GM23338 (cell line): ENCODE measurements at regions not wholly inside any gene's neighbourhood (a gene's known extent, or its start where the extent isn't known, plus 50 kb on each side); places are given as distances from the start of the nearest gene placed in this dataset.

ENCODE experiments used
- ATAC-seq: fragments of 200-7000 bp; cut with Tn5 transposase; 3 replicates; pipeline ENCODE4 v1.9.1; 2020
- DNase-seq: peaks from one replicate; pipeline ENCODE4 v3.0.0-alpha.2; 2015; ENCODE audit warnings: low spot score
- H2AFZ ChIP-seq: fragments of 200-600 bp; sonication (generic); 2 replicates; pipeline ENCODE4 v1.8.0; 2016; ENCODE audit warnings: antibody characterized with exemption, mild to moderate bottlenecking, moderate library complexity
- H3F3A ChIP-seq: fragments of 200-600 bp; sonication (generic); replicated peaks from 2 replicates; pipeline ENCODE4 v1.8.0; 2017; ENCODE audit warnings: antibody characterized with exemption, mixed run types, low read depth
- H3K27ac ChIP-seq: fragments of 200-600 bp; sonication (generic); 2 replicates; pipeline ENCODE4 v1.6.1; 2016; ENCODE audit warnings: low read depth
- H3K27me3 ChIP-seq: fragments of 200-600 bp; sonication (generic); 2 replicates; pipeline ENCODE4 v1.8.0; 2016; ENCODE audit warnings: mild to moderate bottlenecking, mixed run types, moderate library complexity; ENCODE audit not compliant: insufficient read depth
- H3K36me3 ChIP-seq: fragments of 200-600 bp; sonication (generic); 2 replicates; pipeline ENCODE4 v1.8.0; 2016; ENCODE audit warnings: mild to moderate bottlenecking; ENCODE audit not compliant: insufficient read depth
- H3K4me1 ChIP-seq: fragments of 200-600 bp; sonication (generic); 2 replicates; pipeline ENCODE4 v1.8.0; 2016; ENCODE audit warnings: mild to moderate bottlenecking, moderate library complexity; ENCODE audit not compliant: insufficient read depth
- H3K4me2 ChIP-seq: fragments of 200-600 bp; sonication (generic); 2 replicates; pipeline ENCODE4 v1.7.1; 2017; ENCODE audit warnings: mixed run types
- H3K4me3 ChIP-seq: fragments of 200-600 bp; sonication (generic); 2 replicates; pipeline ENCODE4 v1.6.1; 2016; ENCODE audit warnings: mixed run types
- H3K79me2 ChIP-seq: fragments of 200-600 bp; sonication (generic); replicated peaks from 2 replicates; pipeline ENCODE4 v1.8.0; 2017; ENCODE audit warnings: mild to moderate bottlenecking; ENCODE audit not compliant: insufficient read depth
- H3K9me2 ChIP-seq: fragments of 200-600 bp; sonication (generic); 2 replicates; pipeline ENCODE4 v1.8.0; 2017; ENCODE audit not compliant: insufficient read depth
- H4K20me1 ChIP-seq: fragments of 200-600 bp; sonication (generic); replicated peaks from 2 replicates; pipeline ENCODE4 v1.8.0; 2017; ENCODE audit warnings: mild to moderate bottlenecking; ENCODE audit not compliant: insufficient read depth
- H3K27ac Mint-ChIP-seq: 2 replicates; pipeline ENCODE4 v1.8.0; 2020; ENCODE audit warnings: inconsistent platforms, mild to moderate bottlenecking, moderate library complexity, mixed read lengths
- H3K27me3 Mint-ChIP-seq: 3 replicates; pipeline ENCODE4 v1.8.0; 2022; ENCODE audit warnings: low read depth, mild to moderate bottlenecking, moderate library complexity, mixed read lengths, inconsistent platforms; ENCODE audit not compliant: insufficient read depth, poor library complexity
- H3K36me3 Mint-ChIP-seq: 3 replicates; pipeline ENCODE4 v1.8.0; 2021; ENCODE audit warnings: low read depth, mild to moderate bottlenecking, inconsistent platforms, moderate library complexity, mixed read lengths
- H3K4me1 Mint-ChIP-seq: 3 replicates; pipeline ENCODE4 v1.8.0; 2020; ENCODE audit warnings: mild to moderate bottlenecking, inconsistent platforms, mixed read lengths
- H3K4me3 Mint-ChIP-seq: 3 replicates; pipeline ENCODE4 v1.8.0; 2021; ENCODE audit warnings: moderate library complexity, mild to moderate bottlenecking, inconsistent platforms, mixed read lengths
- H3K9me3 Mint-ChIP-seq: 3 replicates; pipeline ENCODE4 v1.8.0; 2020; ENCODE audit warnings: moderate library complexity, mild to moderate bottlenecking, inconsistent platforms, mixed read lengths
- CREB1 ChIP-seq: fragments of 250-450 bp; sonication (Bioruptor Pico); IDR thresholded peaks from 2 replicates; pipeline ENCODE4 v1.5.0; 2020; ENCODE audit warnings: low read depth, mild to moderate bottlenecking, moderate library complexity
- EZH2 ChIP-seq: fragments of 200-600 bp; sonication (generic); IDR thresholded peaks from one replicate; pipeline ENCODE4 v1.8.0; 2017; ENCODE audit warnings: antibody characterized with exemption, mild to moderate bottlenecking, low read depth; ENCODE audit not compliant: unreplicated experiment
- EZH2phosphoT487 ChIP-seq: fragments of 200-600 bp; sonication (generic); IDR thresholded peaks from one replicate; pipeline ENCODE4 v1.8.1; 2018; ENCODE audit warnings: antibody characterized with exemption; ENCODE audit not compliant: unreplicated experiment
- JUNB ChIP-seq: IDR thresholded peaks from one replicate; pipeline ENCODE4 v1.6.1; 2016; ENCODE audit warnings: antibody characterized with exemption; ENCODE audit not compliant: unreplicated experiment
- NANOG ChIP-seq: IDR thresholded peaks from 2 replicates; pipeline ENCODE4 v1.6.1; 2016; ENCODE audit warnings: antibody characterized with exemption, borderline replicate concordance
- POLR2AphosphoS5 ChIP-seq: IDR thresholded peaks from 2 replicates; pipeline ENCODE4 v1.6.1; 2016; ENCODE audit warnings: antibody characterized with exemption, low read depth
- STAT1 ChIP-seq: IDR thresholded peaks from one replicate; pipeline ENCODE4 v1.6.1; 2016; ENCODE audit warnings: antibody characterized with exemption; ENCODE audit not compliant: unreplicated experiment
- ZNF114 ChIP-seq: fragments of 250-450 bp; sonication (Bioruptor Pico); IDR thresholded peaks from 2 replicates; pipeline ENCODE4 v1.5.0; 2020; ENCODE audit warnings: mild to moderate bottlenecking, moderate library complexity
- ZNF331 ChIP-seq: fragments of 250-450 bp; sonication (Bioruptor Pico); IDR thresholded peaks from 2 replicates; pipeline ENCODE4 v1.5.0; 2020; ENCODE audit warnings: low read depth, mild to moderate bottlenecking, moderate library complexity
- TF ChIP-seq, protein P1 (sequence below): IDR thresholded peaks from 2 replicates; pipeline ENCODE4 v1.6.1; 2016; ENCODE audit warnings: antibody characterized with exemption
- TF ChIP-seq, protein P2 (sequence below), 2 experiments: fragments of 200-600 bp in 1 of 2; sonication (generic) in 1 of 2; conservative IDR thresholded peaks; 2 replicates each; pipeline versions ENCODE4 v1.5.1 to v1.6.1; 2016 to 2017; ENCODE audit warnings: antibody characterized with exemption in 2 of 2, low read depth in 2 of 2, mild to moderate bottlenecking in 2 of 2, moderate library complexity in 1 of 2
- TF ChIP-seq, protein P3 (sequence below): IDR thresholded peaks from one replicate; pipeline ENCODE4 v1.6.1; 2018; ENCODE audit warnings: antibody characterized with exemption; ENCODE audit not compliant: unreplicated experiment
- TF ChIP-seq, protein P4 (sequence below): fragments of 250-450 bp; sonication (Bioruptor Pico); IDR thresholded peaks from 2 replicates; pipeline ENCODE4 v1.5.0; 2020; ENCODE audit warnings: mild to moderate bottlenecking, moderate library complexity

DNA sequence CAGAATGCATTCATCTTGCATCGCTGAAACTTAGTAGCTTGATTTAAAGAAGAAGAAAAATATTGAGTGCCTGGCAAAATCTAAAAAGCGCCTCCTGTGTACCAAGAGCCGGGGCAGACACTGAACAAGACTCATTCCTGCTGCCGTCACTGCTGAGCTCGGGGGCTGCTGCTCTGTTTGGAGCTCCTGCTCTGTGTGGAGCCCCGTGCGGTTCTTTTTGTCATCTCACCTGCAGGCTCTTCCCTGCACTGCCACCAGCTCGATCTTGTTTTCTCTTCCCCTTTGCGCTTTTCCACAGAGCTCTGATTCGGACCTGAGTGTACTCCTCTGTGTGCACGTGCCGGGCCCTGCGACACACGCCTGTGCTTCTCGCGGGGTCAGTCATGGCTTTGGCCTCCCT lies 462.1 kb upstream of the DPP6 start:
- Mint-ChIP-seq H3K4me3 (no peak overlapping the region), H3K36me3 (peaks cover 24% of the 10 kb centered on the region), H3K9me3 (peaks cover 95% of the 10 kb centered on the region), H3K27ac (no peak overlapping the region), H3K27me3 (peaks cover 2% of the 10 kb centered on the region), H3K4me1 (no peaks in the 10 kb centered on the region)
- no peak overlapping the region for H2AFZ ChIP-seq
- H3K4me2 ChIP-seq = no peak overlapping the region
- no peaks in the 10 kb centered on the region for H3K4me1 ChIP-seq
- ATAC-seq = no peak
- no peaks in the 10 kb centered on the region for H3K9me2 ChIP-seq
- H3K36me3 ChIP-seq = no peaks in the 10 kb centered on the region; the same call in none of the 2 replicates
- H3K27me3 ChIP-seq = no peaks in the 10 kb centered on the region
- TF ChIP-seq, protein P1, sequence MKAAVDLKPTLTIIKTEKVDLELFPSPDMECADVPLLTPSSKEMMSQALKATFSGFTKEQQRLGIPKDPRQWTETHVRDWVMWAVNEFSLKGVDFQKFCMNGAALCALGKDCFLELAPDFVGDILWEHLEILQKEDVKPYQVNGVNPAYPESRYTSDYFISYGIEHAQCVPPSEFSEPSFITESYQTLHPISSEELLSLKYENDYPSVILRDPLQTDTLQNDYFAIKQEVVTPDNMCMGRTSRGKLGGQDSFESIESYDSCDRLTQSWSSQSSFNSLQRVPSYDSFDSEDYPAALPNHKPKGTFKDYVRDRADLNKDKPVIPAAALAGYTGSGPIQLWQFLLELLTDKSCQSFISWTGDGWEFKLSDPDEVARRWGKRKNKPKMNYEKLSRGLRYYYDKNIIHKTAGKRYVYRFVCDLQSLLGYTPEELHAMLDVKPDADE = no peak
- TF ChIP-seq EZH2 (no peak), EZH2phosphoT487 (no peak), ZNF114 (CRISPR knock-in tag) (no peak), ZNF331 (CRISPR knock-in tag) (no peak), CREB1 (CRISPR knock-in tag) (no peak), JUNB (no peak), POLR2AphosphoS5 (no peak), STAT1 (no peak), NANOG (no peak)
- TF ChIP-seq, protein P2, sequence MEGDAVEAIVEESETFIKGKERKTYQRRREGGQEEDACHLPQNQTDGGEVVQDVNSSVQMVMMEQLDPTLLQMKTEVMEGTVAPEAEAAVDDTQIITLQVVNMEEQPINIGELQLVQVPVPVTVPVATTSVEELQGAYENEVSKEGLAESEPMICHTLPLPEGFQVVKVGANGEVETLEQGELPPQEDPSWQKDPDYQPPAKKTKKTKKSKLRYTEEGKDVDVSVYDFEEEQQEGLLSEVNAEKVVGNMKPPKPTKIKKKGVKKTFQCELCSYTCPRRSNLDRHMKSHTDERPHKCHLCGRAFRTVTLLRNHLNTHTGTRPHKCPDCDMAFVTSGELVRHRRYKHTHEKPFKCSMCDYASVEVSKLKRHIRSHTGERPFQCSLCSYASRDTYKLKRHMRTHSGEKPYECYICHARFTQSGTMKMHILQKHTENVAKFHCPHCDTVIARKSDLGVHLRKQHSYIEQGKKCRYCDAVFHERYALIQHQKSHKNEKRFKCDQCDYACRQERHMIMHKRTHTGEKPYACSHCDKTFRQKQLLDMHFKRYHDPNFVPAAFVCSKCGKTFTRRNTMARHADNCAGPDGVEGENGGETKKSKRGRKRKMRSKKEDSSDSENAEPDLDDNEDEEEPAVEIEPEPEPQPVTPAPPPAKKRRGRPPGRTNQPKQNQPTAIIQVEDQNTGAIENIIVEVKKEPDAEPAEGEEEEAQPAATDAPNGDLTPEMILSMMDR (conservative IDR thresholded peaks at IDR 0.05; ENCODE audit: low read depth in 2 of 2) = no peak
- TF ChIP-seq, protein P3, sequence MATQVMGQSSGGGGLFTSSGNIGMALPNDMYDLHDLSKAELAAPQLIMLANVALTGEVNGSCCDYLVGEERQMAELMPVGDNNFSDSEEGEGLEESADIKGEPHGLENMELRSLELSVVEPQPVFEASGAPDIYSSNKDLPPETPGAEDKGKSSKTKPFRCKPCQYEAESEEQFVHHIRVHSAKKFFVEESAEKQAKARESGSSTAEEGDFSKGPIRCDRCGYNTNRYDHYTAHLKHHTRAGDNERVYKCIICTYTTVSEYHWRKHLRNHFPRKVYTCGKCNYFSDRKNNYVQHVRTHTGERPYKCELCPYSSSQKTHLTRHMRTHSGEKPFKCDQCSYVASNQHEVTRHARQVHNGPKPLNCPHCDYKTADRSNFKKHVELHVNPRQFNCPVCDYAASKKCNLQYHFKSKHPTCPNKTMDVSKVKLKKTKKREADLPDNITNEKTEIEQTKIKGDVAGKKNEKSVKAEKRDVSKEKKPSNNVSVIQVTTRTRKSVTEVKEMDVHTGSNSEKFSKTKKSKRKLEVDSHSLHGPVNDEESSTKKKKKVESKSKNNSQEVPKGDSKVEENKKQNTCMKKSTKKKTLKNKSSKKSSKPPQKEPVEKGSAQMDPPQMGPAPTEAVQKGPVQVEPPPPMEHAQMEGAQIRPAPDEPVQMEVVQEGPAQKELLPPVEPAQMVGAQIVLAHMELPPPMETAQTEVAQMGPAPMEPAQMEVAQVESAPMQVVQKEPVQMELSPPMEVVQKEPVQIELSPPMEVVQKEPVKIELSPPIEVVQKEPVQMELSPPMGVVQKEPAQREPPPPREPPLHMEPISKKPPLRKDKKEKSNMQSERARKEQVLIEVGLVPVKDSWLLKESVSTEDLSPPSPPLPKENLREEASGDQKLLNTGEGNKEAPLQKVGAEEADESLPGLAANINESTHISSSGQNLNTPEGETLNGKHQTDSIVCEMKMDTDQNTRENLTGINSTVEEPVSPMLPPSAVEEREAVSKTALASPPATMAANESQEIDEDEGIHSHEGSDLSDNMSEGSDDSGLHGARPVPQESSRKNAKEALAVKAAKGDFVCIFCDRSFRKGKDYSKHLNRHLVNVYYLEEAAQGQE = no peak
- TF ChIP-seq, protein P4, sequence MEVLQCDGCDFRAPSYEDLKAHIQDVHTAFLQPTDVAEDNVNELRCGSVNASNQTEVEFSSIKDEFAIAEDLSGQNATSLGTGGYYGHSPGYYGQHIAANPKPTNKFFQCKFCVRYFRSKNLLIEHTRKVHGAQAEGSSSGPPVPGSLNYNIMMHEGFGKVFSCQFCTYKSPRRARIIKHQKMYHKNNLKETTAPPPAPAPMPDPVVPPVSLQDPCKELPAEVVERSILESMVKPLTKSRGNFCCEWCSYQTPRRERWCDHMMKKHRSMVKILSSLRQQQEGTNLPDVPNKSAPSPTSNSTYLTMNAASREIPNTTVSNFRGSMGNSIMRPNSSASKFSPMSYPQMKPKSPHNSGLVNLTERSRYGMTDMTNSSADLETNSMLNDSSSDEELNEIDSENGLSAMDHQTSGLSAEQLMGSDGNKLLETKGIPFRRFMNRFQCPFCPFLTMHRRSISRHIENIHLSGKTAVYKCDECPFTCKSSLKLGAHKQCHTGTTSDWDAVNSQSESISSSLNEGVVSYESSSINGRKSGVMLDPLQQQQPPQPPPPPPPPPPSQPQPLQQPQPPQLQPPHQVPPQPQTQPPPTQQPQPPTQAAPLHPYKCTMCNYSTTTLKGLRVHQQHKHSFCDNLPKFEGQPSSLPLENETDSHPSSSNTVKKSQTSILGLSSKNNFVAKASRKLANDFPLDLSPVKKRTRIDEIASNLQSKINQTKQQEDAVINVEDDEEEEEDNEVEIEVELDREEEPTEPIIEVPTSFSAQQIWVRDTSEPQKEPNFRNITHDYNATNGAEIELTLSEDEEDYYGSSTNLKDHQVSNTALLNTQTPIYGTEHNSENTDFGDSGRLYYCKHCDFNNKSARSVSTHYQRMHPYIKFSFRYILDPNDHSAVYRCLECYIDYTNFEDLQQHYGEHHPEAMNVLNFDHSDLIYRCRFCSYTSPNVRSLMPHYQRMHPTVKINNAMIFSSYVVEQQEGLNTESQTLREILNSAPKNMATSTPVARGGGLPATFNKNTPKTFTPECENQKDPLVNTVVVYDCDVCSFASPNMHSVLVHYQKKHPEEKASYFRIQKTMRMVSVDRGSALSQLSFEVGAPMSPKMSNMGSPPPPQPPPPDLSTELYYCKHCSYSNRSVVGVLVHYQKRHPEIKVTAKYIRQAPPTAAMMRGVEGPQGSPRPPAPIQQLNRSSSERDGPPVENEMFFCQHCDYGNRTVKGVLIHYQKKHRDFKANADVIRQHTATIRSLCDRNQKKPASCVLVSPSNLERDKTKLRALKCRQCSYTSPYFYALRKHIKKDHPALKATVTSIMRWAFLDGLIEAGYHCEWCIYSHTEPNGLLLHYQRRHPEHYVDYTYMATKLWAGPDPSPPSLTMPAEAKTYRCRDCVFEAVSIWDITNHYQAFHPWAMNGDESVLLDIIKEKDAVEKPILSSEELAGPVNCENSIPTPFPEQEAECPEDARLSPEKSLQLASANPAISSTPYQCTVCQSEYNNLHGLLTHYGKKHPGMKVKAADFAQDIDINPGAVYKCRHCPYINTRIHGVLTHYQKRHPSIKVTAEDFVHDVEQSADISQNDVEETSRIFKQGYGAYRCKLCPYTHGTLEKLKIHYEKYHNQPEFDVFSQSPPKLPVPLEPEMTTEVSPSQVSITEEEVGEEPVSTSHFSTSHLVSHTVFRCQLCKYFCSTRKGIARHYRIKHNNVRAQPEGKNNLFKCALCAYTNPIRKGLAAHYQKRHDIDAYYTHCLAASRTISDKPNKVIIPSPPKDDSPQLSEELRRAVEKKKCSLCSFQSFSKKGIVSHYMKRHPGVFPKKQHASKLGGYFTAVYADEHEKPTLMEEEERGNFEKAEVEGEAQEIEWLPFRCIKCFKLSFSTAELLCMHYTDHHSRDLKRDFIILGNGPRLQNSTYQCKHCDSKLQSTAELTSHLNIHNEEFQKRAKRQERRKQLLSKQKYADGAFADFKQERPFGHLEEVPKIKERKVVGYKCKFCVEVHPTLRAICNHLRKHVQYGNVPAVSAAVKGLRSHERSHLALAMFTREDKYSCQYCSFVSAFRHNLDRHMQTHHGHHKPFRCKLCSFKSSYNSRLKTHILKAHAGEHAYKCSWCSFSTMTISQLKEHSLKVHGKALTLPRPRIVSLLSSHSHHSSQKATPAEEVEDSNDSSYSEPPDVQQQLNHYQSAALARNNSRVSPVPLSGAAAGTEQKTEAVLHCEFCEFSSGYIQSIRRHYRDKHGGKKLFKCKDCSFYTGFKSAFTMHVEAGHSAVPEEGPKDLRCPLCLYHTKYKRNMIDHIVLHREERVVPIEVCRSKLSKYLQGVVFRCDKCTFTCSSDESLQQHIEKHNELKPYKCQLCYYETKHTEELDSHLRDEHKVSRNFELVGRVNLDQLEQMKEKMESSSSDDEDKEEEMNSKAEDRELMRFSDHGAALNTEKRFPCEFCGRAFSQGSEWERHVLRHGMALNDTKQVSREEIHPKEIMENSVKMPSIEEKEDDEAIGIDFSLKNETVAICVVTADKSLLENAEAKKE (CRISPR knock-in tag) = no peak
- no peak overlapping the region for H3K4me3 ChIP-seq
- no peak for DNase-seq
- no peaks in the 10 kb centered on the region for H3F3A ChIP-seq
- no peak overlapping the region for H3K27ac ChIP-seq
- no peaks in the 10 kb centered on the region for H3K79me2 ChIP-seq
- H4K20me1 ChIP-seq = no peaks in the 10 kb centered on the region
